Tibial artery (tissue), 4 donors: ENCODE measurements at regions not wholly inside any gene's neighbourhood (a gene's known extent, or its start where the extent isn't known, plus 50 kb on each side); places are given as distances from the start of the nearest gene placed in this dataset.

Experiments
- DNase-seq, 2 donors: peaks; one replicate each; pipeline ENCODE4 v3.0.0-alpha.2; 2019
- H3K27ac ChIP-seq, 2 donors: fragments of 200-600 bp; sonication (generic) in 1 of 2; 1 replicate in 1 of 2; 2 replicates in 1 of 2; pipeline ENCODE4 v1.5.1; 2018 to 2019; ENCODE audit warnings: mild to moderate bottlenecking in 1 of 2
- H3K27me3 ChIP-seq, 2 donors: fragments of 200-600 bp; sonication (generic) in 1 of 2; one replicate each; pipeline versions ENCODE4 v1.5.1 to v1.6.0; 2016 to 2019
- H3K36me3 ChIP-seq, 3 donors: fragments of 200-600 bp; sonication (generic) in 2 of 3; one replicate each; pipeline ENCODE4 v1.5.1; 2016 to 2019; ENCODE audit warnings: mild to moderate bottlenecking in 2 of 3
- H3K4me1 ChIP-seq, 4 donors: fragments of 200-600 bp; sonication (generic) in 2 of 4; 1 replicate in 3 of 4; 2 replicates in 1 of 4; pipeline ENCODE4 v1.5.1; 2016 to 2019
- H3K4me3 ChIP-seq, 2 donors: fragments of 200-600 bp; sonication (generic) in 1 of 2; 1 replicate in 1 of 2; 2 replicates in 1 of 2; pipeline ENCODE4 v1.5.1; 2018 to 2019; ENCODE audit warnings: mild to moderate bottlenecking in 2 of 2
- H3K9me3 ChIP-seq, 3 donors: fragments of 200-600 bp; sonication (generic) in 1 of 3; one replicate each; pipeline ENCODE4 v1.5.1; 2016 to 2019
- intact Hi-C: fragments of 100-400 bp; cut with DNase I; formaldehyde crosslinking; loops from one replicate; pipeline ENCODE4 v1.15.0; 2023; ENCODE audit warnings: low total_unique reads
- TF ChIP-seq, protein P1 (sequence below), 2 experiments: fragments of 200-600 bp in 1 of 2; fragments of 450-650 bp in 1 of 2; IDR thresholded peaks; one replicate each; pipeline ENCODE4 v1.5.1; 2017 to 2019; ENCODE audit warnings: antibody characterized with exemption in 2 of 2, mild to moderate bottlenecking in 1 of 2, moderate library complexity in 1 of 2

DNA sequence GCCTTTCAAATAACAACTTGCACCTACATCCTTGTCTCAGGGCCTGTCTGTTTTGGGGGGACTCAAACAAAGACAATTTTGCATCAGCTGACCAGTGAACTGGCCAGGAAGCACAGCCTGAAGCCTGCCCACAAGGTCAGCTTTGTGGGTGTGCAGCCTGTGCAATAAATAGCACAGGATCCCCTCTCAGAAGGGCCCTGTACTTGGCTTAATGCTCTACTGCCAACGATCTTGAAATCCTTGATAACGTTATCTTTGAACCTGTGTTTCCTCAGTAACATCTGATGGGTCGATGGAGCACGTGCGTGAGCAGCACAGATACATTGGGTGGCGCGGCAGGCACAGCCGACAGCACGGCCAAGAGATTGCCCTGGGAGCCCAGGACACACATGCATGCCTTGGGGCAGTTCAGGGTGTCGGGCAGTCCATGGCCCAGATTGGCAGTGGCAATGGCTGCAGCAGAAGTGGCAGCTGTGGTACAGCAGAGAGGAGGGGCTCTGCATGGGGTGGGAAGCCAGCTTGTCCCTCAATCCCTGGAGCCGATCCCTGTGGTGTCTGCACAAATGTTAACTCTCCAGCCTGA lies 58.8 kb upstream of the ATP6AP2 start:
- no peak for DNase-seq
- Histone ChIP-seq H3K4me3 (no peak overlapping the region), H3K27me3 (no peaks in the 10 kb centered on the region), H3K9me3 (no peaks in the 10 kb centered on the region), H3K4me1 (peaks cover 0 to 3% (median 0%) of the 10 kb centered on the region in 4 donors), H3K36me3 (no peaks in the 10 kb centered on the region), H3K27ac (no peak overlapping the region)
- TF ChIP-seq, protein P1, sequence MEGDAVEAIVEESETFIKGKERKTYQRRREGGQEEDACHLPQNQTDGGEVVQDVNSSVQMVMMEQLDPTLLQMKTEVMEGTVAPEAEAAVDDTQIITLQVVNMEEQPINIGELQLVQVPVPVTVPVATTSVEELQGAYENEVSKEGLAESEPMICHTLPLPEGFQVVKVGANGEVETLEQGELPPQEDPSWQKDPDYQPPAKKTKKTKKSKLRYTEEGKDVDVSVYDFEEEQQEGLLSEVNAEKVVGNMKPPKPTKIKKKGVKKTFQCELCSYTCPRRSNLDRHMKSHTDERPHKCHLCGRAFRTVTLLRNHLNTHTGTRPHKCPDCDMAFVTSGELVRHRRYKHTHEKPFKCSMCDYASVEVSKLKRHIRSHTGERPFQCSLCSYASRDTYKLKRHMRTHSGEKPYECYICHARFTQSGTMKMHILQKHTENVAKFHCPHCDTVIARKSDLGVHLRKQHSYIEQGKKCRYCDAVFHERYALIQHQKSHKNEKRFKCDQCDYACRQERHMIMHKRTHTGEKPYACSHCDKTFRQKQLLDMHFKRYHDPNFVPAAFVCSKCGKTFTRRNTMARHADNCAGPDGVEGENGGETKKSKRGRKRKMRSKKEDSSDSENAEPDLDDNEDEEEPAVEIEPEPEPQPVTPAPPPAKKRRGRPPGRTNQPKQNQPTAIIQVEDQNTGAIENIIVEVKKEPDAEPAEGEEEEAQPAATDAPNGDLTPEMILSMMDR (IDR thresholded peaks at IDR 0.05): no peak
- intact Hi-C loops: no loop called here

DNA sequence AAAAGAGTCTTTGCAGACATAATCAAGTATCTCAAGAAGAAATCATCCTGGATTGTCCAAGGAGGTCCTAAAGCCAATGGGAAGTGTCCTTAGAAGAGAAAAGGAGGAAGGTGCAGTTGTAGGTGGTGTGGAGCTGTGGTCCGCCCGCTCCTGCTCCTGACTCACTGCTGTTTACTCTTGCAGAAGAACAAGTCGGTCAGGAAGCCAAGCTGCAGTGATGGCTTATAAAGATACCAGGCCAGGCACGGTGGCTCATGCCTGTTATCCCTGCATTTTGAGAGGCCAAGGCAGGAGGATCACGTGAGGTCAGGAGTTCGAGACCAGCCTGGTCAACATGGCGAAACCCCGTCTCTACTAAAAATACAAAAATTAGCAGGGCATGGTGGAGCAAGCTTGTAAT lies 66.4 kb upstream of the ATP6AP2 start:
- H3K36me3 ChIP-seq: no peaks in the 10 kb centered on the region
- no peak overlapping the region for H3K27ac ChIP-seq
- H3K27me3 ChIP-seq: no peaks in the 10 kb centered on the region
- no peak overlapping the region for H3K4me3 ChIP-seq
- intact Hi-C loops: no loop called here
- no peak for DNase-seq
- no peaks in the 10 kb centered on the region for H3K4me1 ChIP-seq
- TF ChIP-seq, protein P1 (IDR thresholded peaks at IDR 0.05): no peak
- no peaks in the 10 kb centered on the region for H3K9me3 ChIP-seq

DNA sequence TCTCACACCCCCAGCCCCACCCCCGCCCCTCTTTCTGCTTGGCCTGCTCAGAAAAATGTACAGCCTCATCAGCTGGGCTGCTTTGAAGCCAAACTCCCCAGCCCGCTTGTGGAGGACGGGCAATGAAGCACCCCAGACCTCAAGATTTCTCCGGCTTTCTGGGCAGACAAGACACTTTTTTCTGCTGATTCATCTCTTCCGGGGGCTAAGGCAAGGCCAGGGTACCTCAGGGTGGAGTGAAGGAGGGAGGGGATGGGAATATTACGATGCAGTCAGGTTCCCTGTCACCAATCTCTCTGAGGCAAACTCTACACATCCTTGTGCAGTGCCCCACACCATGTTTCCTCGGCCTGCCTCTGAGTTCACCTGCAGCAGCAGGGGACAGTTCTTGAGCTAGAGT lies 66.9 kb upstream of the ATP6AP2 start:
- H3K36me3 ChIP-seq: no peaks in the 10 kb centered on the region
- no peaks in the 10 kb centered on the region for H3K4me1 ChIP-seq
- DNase-seq: no peak
- no peaks in the 10 kb centered on the region for H3K27me3 ChIP-seq
- no peak overlapping the region for H3K27ac ChIP-seq
- no peaks in the 10 kb centered on the region for H3K9me3 ChIP-seq
- TF ChIP-seq, protein P1 (IDR thresholded peaks at IDR 0.05): no peak
- no peak overlapping the region for H3K4me3 ChIP-seq
- intact Hi-C loops: no loop called here

DNA sequence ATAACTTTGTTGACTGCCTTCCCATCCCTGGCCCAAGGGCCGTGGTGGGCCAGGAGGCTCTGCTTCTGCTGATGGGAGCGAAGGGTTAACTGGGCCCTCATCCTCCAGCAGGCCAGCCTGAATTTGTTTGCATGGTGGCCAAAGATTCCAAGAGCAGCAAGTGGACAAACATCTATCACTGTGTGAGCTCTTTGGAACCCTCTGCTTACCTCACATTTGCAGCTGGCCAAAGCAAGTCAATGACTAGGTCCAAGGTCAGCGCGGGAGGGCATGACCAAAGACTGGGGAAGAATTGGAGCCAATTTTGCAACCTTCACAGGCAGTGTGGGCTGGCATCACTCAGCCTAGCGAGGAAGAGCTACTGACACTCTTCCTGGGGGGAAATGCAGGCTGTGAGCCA lies 67.8 kb upstream of the ATP6AP2 start:
- Histone ChIP-seq H3K4me3 (no peak overlapping the region), H3K4me1 (no peaks in the 10 kb centered on the region), H3K27me3 (no peaks in the 10 kb centered on the region), H3K27ac (no peak overlapping the region), H3K36me3 (no peaks in the 10 kb centered on the region), H3K9me3 (no peaks in the 10 kb centered on the region)
- TF ChIP-seq, protein P1 (IDR thresholded peaks at IDR 0.05): no peak
- intact Hi-C loops: no loop called here
- DNase-seq: no peak

DNA sequence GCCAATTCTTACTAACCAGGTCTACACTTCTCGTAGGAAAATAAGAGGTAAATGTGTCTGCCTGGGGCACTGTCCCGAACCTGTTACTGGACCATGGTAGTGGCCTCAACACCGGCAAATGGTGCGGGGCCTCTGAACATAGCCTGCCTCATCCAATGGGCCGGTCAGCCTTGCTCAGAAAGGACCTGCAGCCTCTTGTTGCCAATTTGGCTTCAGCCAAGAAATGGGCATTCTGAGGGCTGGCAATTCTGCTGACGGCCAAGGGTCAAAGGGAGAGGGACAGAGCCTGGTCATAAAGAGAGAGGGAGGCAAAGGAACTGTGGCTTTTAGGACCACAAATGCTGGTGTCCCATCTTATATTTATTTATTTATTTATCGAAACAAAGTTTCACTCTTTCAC lies 69.5 kb upstream of the ATP6AP2 start:
- no peaks in the 10 kb centered on the region for H3K27me3 ChIP-seq
- DNase-seq: no peak
- TF ChIP-seq, protein P1 (IDR thresholded peaks at IDR 0.05): no peak
- H3K27ac ChIP-seq: no peak overlapping the region
- no peaks in the 10 kb centered on the region for H3K36me3 ChIP-seq
- H3K4me3 ChIP-seq: no peak overlapping the region
- intact Hi-C loops: no loop called here
- no peaks in the 10 kb centered on the region for H3K4me1 ChIP-seq
- H3K9me3 ChIP-seq: no peaks in the 10 kb centered on the region

DNA sequence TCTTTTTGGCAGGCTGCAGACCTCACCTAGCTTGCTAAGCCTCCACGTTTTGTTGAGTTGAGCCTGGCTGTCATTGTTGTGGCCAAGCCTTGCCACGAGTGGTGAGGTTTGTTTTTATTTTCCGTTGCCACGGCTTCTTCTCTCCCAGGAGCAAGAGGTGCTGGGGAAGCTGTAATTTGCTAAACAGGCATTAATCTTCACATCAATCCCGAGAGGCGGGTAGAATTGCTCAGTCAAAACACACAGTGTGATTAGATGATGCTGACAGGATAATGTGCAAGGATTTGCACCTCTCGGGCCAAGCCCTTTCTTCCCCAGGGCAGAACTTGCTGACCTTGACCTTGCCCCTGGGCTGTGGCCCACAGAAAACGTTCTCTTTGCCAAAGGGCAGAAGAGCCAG lies 72.2 kb upstream of the ATP6AP2 start:
- Histone ChIP-seq H3K36me3 (no peaks in the 10 kb centered on the region), H3K27ac (no peak overlapping the region), H3K9me3 (no peaks in the 10 kb centered on the region), H3K4me1 (no peaks in the 10 kb centered on the region), H3K27me3 (no peaks in the 10 kb centered on the region), H3K4me3 (no peak overlapping the region)
- intact Hi-C loops: no loop called here
- TF ChIP-seq, protein P1 (IDR thresholded peaks at IDR 0.05): no peak
- DNase-seq: no peak
